Omental fat pad (tissue), 3 donors: ENCODE measurements at regions not wholly inside any gene's neighbourhood (a gene's known extent, or its start where the extent isn't known, plus 50 kb on each side); places are given as distances from the start of the nearest gene placed in this dataset.

Source experiments
- ATAC-seq: fragments of 150-250 bp; one replicate; pipeline ENCODE4 v1.9.1; 2016; ENCODE audit warnings: mild to moderate bottlenecking, moderate library complexity; ENCODE audit not compliant: low FRiP score
- DNase-seq: peaks from one replicate; pipeline ENCODE4 v3.0.0-alpha.2; 2019; ENCODE audit warnings: low spot score
- CTCF ChIP-seq, 3 donors: fragments of 450-650 bp; IDR thresholded peaks; one replicate each; pipeline ENCODE4 v1.5.1; 2016 to 2017; ENCODE audit warnings: antibody characterized with exemption in 3 of 3, mild to moderate bottlenecking in 3 of 3, moderate library complexity in 2 of 3

DNA sequence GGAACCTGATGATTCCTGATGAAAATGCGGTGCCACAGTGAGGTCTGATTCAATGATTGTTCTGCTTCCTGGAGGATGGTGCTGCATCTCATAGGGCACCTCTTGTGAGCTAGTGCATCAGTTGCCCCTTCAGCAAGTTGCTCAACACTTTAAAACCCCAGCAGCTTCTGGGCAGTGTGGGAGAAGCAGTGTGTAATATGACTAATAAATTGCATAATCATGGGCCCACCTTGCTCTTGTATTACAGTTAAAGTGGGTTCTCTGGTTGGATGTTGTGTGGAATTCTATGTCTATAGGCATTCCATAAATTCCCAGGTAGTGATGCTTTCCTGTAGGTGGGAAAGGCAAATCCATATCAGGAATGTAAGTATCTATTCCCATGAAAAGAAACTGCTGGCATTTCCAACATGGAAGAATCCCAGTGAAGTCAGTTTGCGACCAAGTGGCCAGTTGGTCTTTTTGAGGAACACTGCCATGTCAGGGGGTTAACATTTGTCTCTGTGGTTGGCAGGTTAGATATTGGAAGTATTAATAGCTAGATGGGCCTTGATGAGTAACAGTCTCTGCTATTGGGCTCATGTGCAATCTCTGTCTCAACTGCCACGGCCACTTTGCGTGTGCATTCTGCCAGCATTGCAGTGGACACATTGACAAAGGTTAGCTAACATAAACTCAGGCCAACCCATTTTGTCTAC, 121.1 kb upstream of the OTUD4 start:
- TF ChIP-seq CTCF (IDR thresholded peaks at IDR 0.05), result no peak
- no peak for ATAC-seq
- no peak for DNase-seq

- ATAC-seq (no peak), DNase-seq (no peak)
- TF ChIP-seq CTCF (IDR thresholded peaks at IDR 0.05), result no peak
Observed at GRCh38 chr4:145299380-145300076, 119.1 kb upstream of the OTUD4 start.

DNA sequence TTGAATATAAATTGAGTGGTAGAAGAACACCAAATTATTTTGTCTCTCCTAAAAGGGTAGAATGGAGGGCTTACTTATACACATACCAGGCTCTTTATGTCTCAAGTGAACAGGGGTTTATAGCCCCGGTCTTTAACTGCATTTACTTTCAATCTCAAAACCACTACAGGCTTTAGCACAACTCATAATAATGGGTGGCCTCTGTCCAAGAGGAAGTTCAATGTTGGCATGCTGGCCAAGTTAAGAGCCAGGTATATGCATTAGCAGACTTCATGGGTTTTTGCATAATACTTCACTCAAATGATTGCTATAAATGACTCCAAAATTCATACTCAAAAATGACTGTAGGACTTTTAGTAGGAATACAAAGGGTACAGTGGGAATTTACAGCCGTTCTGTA, 118.5 kb upstream of the OTUD4 start:
- DNase-seq (no peak), ATAC-seq (no peak)
- no peak for TF ChIP-seq CTCF (IDR thresholded peaks at IDR 0.05)

GRCh38 chr4:145297556-145297955, 117.2 kb upstream of the OTUD4 start:
- no peak for TF ChIP-seq CTCF (IDR thresholded peaks at IDR 0.05)
- ATAC-seq (no peak), DNase-seq (no peak)

GRCh38 chr4:145295547-145295946, 115.2 kb upstream of the OTUD4 start:
- DNase-seq (no peak), ATAC-seq (no peak)
- TF ChIP-seq CTCF (IDR thresholded peaks at IDR 0.05), result no peak

- ATAC-seq (no peak), DNase-seq (no peak)
- TF ChIP-seq CTCF (IDR thresholded peaks at IDR 0.05), result no peak
Observed at GRCh38 chr4:145295122-145295521, 114.7 kb upstream of the OTUD4 start.

GRCh38 chr4:145293658-145294057, 113.3 kb upstream of the OTUD4 start:
- ATAC-seq, result no peak
- no peak for TF ChIP-seq CTCF (IDR thresholded peaks at IDR 0.05)

More at GRCh38 chr4:145293658-145294057, 113.3 kb upstream of the OTUD4 start:
- DNase-seq, result no peak
